ENCODE measurements at regions not wholly inside any gene's neighbourhood (a gene's known extent, or its start where the extent isn't known, plus 50 kb on each side); places are given as distances from the start of the nearest gene placed in this dataset.

- TF ChIP-seq, protein P1, sequence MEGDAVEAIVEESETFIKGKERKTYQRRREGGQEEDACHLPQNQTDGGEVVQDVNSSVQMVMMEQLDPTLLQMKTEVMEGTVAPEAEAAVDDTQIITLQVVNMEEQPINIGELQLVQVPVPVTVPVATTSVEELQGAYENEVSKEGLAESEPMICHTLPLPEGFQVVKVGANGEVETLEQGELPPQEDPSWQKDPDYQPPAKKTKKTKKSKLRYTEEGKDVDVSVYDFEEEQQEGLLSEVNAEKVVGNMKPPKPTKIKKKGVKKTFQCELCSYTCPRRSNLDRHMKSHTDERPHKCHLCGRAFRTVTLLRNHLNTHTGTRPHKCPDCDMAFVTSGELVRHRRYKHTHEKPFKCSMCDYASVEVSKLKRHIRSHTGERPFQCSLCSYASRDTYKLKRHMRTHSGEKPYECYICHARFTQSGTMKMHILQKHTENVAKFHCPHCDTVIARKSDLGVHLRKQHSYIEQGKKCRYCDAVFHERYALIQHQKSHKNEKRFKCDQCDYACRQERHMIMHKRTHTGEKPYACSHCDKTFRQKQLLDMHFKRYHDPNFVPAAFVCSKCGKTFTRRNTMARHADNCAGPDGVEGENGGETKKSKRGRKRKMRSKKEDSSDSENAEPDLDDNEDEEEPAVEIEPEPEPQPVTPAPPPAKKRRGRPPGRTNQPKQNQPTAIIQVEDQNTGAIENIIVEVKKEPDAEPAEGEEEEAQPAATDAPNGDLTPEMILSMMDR (conservative IDR thresholded peaks at IDR 0.05; ENCODE audit: low read depth, low read length), result no peak
- no peak for TF ChIP-seq EZH2 (IDR thresholded peaks at IDR 0.05; ENCODE audit: low read length, unreplicated experiment)
These were observed 505.9 kb upstream of the SYNCRIP start for GRCh38 chr6:86148586-86148985.

Measured in PC-3 (cell line).